NCI-H2171 (cell line): ENCODE measurements at regions not wholly inside any gene's neighbourhood (a gene's known extent, or its start where the extent isn't known, plus 50 kb on each side); places are given as distances from the start of the nearest gene placed in this dataset.

Experiments used
- DNase-seq: peaks from one replicate; lab custom pipeline; 2025; lab: John Stamatoyannopoulos, UW

DNA sequence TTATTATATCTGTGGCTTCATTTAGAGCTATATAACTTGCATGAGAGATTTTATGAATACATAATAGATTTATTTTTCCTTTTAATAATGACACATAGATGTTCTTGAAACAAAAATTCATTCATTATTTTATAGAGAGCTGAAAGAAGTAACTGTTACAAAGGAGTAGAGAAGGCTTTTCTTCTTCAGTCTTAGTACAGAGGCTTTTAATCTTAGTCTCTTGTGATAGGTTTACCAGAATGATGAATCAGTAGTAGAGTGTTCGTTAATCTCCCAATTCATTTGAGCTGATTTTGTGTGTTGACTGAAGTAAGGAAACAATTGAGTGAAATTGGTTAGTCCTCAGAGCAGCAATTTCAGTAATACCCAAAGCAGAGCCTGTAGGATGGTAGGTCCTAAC is 1284.1 kb upstream of the ACO1 start:
- no peak for DNase-seq

DNA sequence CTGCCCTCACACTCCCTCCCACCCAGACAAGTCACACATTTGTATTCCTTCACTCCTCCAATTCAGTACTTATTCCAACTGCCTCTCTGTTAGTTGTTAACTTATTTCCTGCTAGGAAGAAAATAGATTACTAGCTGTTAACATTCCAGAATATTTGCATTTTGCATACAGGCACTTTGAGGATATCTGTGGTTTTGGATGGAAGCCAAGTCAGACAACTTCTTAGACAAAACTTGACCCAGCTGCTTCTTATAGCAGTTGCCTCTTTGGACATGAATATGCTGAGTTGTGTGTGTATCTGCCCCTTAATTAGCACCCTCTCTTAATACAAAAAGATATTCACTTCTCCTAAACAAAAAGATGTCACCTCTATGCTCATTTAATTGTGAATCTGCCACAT is 1280.6 kb upstream of the ACO1 start:
- DNase-seq, result no peak

DNA sequence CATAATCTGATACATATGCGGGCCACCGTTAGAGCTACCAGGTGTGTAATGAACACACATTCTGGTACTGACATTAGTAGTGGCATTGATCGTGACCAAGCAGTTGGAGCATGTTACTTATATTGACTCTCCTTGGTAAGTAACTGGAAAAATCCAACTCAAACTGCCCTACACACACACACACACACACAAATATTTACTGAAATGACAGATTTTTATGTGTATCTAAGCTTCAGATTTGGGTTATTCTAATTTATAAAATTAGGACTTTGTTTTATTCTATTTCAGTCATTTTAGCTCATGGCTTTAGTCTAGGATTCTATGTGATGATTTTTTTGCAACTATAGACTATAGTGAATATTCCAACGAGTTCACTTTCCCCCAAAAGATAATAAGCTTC is 1280.2 kb upstream of the ACO1 start:
- no peak for DNase-seq

DNA sequence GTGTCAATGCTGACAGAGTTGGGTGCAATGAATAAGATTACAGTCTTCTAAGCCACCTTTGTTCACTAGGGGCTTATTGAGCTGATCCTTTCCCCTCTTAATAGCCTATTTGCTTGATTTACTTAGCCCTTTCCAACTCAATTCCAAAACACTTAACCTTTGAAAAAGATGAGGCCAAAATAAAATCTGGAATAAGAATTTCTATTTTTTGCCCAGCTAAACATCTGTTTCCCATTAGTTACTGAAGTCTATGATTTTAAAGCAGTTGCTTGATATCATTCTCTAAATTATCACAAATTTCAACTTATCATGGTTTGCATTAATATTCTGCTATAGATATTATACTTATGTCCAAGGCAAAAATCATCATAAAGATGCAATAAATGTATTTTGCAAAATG is 1272.0 kb upstream of the ACO1 start:
- DNase-seq, result no peak

DNA sequence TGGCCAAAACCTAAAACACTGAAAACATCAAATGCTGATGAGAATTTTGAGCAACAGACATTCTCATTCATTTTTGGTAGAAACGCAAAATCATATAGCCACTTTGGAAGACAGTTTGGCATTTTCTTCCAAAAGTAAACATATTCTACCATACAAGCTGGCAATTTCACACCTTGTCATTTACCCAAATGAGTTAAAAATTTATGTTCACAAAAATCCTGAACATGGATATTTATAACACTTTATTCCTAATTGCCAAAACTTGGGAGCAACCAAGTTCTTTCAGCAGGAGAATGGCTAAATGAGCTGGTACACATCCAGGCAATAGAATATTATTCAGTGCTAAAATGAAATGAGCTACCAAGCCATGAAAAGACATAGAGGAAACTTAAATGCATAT is 1270.1 kb upstream of the ACO1 start:
- no peak for DNase-seq

DNA sequence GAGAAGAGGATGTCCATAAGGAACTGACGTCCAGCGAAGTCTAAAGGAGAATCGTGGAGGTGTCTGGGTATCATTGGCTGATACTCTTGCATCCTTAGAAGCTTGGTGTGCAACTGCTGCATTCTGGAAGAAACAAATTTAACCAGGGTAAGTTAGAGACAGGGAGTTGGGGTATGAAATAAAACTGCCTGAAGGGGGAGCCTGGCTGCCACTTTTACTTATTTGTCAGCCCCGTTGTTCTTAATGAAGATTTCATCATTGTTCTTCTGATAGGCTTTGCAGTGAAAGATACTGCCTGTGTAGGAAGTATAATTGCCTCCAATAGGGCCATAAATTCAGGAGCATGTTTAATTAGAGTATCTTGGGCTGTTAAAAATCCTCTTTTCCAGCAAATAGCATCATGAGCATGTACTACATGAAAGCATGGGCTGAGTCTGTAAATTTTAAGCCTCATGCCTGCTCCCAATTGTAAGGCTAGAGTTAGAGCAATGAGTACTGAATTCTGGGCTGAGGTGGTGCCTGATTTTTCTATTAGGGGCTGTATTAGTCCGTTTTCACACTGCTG is 1264.5 kb upstream of the ACO1 start:
- no peak for DNase-seq

DNA sequence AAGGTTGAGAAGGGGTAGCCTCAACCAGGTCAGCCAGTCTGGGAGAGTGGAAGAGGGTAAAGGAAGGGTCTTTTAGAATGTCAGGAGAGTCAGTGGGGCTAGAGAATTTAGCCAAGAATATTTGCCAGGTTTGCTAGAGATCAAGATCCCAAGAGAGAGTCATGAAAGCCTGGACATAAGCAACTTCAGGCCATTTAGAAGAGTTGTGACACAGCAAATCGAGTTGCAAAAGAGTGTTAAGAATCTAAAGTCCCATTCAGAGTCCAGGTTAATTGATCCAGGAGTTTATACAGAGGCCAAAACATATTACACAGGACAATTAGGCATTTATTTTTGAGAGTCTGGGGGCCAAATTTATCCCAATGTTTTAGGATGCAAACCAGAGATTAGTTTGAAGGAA is 1260.1 kb upstream of the ACO1 start:
- DNase-seq, result no peak

DNA sequence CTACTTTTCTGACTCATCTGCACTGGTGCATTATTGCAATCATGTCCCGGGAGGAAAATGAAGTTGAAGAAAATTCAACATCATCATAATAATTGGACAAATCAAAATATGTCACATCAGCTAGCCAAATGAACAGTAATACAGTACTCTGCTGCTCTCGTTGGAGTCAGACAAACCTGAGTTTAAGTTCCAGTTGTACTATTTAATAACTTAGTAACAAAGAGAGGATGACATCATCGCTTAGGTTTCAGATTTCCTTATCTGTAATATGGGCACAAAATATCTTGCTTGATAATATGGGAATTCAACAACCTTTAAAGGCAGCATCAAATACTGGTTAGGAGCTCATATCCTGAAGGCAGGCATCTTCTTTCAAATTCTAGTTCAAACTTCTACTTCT is 1248.9 kb upstream of the ACO1 start:
- no peak for DNase-seq

DNA sequence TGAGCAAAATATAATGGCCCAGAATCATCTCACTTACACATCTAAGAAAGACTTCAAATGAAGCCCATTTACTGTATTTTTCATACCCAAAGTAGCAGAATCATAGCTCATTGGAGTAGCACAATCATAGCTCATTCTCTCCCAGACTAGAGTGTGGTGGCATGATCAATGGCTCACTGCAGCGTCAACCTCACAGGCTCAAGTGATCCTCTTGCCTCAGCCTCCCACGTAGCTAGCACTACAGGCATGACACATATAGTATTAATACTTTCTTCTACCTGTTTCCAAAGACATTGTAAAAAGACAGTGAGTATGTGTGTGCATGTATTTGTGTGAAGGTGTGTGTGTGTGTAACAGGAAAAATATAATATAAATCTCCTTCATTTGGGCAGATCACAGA is 1247.9 kb upstream of the ACO1 start:
- DNase-seq, result no peak

DNA sequence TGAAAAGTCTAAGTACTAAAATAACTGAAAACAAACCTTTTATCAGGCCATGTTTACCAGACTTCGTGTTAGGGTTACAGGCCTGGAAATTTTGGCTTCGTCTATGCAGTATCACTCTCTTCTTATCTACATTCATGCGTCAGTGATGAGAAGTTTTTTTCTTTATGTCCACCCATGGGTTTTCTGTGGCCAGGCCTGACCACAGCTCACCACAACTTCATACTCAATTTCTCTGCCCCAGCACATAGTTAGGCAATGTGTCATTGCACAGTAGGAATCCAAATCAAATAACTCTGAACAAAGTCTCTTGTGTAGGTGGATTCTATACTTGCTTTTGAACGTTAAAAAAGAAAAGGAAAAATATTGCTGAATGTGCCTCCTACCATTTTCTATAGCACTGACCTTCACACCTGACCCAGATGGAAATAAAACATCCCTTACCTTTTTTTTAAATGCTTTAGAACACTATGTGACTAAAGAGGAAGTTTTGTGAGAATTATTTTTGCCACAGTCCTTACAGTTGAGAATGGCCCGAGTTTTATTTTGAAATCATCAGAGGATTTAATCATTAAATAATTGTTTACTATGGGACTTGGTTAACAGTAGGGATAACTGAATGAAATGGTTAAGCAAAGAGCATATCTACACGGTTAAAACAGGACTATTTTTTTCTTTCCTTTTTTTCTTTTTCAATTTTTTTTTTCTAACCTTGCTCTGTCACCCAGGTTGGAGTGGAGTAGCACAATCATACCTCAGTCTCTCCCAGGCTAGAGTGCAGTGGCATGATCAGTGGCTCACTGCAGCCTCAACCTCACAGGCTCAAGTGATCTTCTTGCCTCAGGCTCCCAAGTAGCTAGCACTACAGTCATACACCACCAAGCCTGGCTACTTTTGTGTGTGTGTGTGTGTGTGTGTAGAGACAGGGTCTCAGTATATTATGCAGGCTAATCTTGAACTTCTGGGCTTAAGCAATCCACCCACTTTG is 1247.0 kb upstream of the ACO1 start:
- DNase-seq, result no peak

DNA sequence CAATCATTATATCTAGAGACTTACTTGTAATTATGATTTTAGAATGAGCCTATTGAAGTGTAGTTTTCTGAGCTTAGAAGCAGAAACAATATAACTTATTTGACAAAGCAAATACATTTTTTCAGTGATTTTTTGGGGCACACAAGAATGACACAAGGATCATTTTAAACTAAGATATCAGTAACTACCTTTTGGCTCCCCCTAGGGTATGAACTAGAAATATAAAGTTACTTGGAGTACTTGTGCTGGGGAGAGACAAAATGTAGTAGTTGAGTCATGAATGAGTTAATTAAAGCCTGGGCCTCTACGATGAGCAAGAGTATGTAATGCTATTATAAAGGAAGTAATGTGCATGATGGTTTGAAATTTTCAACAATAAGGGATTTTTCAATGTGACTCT is 1244.1 kb upstream of the ACO1 start:
- no peak for DNase-seq

DNA sequence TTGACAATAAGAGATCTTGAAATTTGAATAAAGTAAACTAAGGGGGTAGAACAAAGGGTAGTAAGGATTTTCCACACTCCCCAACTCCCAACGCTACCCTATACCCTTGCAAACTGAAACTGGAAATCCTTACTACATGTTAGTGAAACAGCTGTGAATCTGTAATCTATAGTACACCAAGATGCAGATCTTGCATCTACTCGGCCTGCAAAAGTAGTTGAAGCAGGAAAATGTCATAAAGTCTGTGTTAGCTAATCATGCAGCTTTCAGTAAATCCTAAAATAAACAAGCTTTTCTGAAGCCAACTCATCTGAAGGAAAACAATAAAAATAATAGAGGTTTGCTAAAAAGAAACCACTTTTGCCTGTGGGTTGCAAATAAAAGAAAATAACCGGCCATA is 1242.0 kb upstream of the ACO1 start:
- DNase-seq, result no peak

DNA sequence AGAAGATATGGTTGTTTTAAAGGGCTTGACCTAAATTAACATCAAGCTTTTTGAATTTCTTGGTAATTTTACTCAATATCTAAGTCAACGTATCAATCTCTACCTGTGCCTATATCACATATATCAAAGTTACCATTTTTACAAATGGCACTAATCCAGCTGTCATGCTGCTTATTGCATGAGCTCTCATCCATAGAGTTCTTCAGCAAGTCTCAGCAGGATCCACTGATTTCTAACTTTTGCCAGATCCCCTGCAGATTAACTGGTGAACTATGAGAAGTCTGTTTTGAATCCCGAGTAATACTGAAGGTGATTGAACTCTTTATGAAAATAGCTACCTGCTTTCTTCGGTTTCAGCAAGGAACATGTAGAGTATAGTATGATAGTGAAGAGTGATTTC is 1239.8 kb upstream of the ACO1 start:
- DNase-seq, result no peak

DNA sequence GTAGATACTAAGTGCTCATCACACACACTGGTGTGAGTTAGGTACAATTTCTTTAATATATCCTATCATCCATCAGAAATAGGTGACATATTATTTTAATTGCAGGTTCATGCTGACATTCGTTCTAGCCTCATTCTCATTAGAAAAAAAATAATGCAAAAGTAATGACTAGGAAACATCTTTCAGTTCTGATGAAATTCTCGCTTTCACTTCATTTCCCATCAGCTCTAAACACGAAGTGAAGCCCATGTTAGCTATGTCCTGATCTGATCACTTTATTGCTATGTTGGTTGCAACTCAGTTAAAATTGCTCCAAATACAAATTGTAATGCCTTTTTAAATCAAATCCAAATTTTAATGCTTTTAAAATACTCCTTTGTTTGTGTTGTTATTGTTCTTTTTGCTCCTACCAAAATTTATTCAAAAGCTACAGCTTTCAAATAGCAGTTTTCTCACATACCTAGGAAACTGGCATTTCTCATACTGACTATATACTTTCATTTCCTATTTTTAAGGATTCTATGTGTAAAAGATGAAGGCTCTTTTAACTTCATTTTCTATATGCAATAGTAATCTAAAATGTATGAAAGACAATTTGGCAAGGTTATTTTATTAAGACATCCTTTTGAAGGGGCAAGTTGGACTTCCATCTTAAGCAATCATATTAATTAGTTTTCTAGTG is 1237.8 kb upstream of the ACO1 start:
- DNase-seq, result no peak

DNA sequence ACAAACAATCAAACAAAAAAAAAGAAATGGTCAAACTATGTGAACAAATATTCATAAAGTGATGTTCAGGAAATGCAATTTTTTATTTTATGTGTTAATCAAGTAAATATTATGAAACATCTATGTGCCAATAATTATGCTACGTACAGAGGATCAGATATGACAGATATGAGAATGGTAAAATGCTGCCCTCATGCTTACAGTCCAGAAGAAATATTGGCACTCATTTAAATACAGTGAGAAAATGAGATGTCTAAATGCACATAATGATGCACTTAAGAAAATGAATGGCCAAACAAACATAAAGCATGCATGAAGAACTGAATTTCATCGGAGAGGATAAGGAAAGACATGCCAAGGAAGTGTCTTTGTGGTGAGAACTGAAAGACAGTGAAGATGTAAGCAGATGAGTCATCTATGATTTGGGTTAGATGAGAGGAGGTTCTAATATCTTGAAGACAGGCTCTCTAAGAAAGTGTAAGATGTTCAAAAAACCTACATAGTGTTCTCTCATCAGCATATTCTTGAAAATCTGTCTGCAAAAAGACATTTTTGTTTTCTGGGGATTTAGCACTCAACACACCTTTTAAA is 1231.1 kb upstream of the ACO1 start:
- no peak for DNase-seq

DNA sequence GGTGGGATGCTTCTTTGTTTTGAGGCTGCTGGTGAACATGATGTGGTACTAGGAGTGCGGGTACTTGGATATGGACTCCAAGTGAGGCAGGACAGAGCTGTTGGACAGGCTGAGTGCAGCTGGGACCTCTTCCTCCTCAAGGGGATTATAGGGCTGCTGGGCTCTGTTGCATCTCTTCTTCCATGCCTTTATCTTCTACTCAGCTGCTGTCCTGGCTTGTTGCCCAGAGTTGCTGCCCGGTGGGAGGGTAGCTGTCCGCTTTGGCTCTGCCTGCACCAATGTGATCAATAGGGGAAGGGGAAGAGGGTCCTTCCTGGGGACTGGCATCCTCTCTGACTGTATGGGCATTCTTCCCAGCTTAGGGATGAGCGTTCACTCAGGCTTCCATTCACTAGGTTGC is 1217.9 kb upstream of the ACO1 start:
- DNase-seq, result no peak

DNA sequence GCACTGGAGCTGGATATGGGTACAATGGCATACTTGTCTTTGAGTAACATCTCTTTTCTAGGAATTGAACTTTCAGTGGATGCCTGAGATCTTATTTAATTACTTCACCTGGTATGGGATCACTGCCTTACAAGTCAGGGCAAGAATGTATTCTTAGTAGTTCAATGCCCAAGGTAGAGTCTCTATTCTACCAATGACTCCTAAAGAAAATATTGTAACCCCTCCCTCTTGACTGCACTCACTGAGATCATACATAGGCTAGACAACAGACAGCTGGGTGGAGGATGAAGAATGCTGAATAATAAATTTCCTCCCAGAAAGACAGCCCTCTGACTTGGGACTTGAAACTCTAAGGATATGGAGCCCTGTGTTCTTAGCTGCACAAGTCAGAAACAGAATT is 1216.3 kb upstream of the ACO1 start:
- DNase-seq, result no peak

DNA sequence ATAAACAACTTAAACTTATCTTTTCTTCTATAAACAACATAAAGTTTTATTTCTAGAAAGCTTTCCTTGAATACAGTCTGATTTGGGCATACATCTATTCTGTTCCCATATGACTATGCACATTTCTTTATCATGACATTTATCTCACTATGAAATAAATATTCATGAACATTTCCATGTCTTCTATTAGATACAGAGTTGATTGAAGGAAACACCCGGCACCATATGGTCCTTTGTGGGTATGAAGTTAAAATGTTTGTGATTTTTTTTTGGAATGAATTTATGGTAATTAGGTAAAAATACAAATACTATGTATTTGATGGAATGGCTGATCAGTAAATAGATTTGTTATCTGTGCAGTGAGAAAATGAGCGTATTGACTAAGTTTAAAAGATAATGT is 1209.8 kb upstream of the ACO1 start:
- DNase-seq, result no peak

DNA sequence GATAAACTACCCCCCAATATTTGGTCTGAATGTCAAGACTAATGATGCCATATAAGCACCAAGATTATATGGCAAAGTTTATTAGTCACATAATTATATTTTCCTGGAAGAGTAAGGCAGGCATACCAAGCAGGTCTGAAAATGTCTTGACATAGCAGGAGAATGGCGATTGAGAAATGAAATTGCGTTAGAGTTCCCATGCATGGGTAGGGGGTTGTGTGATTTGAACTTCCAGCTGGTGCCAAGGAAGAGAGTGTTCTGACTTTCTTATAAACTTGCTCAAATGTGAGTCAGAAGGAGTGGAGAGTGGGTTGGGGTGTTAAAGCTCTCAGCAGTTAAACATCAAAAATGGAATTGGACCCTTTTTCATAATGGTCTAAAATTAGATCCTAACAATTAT is 1200.6 kb upstream of the ACO1 start:
- DNase-seq, result no peak

DNA sequence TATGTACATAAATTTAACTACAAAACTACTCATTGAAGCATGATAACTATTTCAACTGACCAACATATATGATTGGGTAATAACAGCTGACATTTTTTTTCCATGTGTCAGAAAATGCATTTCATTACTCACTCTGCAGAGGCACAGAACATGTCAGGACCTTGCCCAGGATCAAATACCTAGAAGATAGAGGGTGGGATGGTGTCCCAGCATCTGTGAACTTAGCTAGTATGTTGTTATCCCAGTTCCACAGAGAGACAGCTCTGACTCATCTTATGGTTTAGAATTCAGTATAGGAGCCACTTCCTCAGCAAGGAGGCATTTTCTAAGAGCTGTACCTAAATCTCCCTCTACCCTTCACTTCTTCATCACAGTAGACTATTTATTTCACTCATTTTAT is 1198.6 kb upstream of the ACO1 start:
- DNase-seq, result no peak

DNA sequence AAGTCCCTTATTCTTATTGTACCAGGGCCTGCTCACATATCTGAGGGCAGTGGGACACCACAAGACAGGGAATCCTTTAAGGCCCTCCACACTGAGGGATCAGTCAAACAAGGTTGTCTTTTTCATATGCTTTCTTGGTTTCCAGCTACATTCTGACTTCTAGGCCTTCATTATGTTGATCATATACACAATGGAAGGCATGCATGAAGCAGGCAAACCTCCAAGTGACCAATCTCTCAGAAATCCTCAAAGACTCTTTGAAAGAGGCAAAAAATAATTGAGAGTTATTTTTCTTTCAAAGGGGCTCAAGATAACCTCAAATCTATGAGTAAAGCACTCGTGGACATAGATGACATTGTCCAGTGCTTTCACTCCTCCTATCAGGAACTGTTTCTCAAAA is 1195.9 kb upstream of the ACO1 start:
- DNase-seq, result no peak

DNA sequence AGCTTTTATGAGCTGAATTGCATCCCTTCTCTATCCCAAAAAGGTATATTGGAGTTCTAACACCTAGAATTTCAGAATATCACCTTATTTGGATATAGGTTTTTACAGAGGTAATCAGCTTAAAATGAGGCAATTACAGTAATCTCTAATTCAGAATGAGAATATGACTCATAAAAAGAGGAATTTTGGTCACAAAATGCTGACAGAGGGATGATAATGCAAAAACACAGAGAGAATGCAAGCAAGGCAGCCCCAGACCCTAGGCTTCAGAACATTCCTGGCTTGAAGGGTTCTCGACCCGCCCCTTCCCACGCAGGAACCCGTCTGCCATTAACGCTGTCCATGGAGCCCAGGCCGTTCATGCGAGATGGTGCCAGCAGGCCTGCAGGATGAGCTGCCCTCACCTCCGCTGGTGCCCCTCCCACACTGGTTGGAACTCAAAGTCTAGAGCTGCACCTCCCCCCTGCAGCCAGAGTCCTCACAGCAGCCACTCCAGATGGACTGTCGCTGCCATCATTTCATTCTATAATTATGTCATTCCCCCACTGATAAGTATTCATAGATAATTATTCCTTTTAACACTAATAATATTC is 1173.4 kb upstream of the ACO1 start:
- no peak for DNase-seq
